ENCODE measurements at regions not wholly inside any gene's neighbourhood (a gene's known extent, or its start where the extent isn't known, plus 50 kb on each side); places are given as distances from the start of the nearest gene placed in this dataset.

GRCh38 chr1:5632224-5632623, 360.0 kb downstream of the NPHP4 start:
- no peak for TF ChIP-seq CTCF (IDR thresholded peaks at IDR 0.05)
- TF ChIP-seq EZH2 (IDR thresholded peaks at IDR 0.05; ENCODE audit: borderline replicate concordance, insufficient read depth, low read depth, low read length, poor library complexity, severe bottlenecking), result no peak
